ENCODE measurements at regions not wholly inside any gene's neighbourhood (a gene's known extent, or its start where the extent isn't known, plus 50 kb on each side); places are given as distances from the start of the nearest gene placed in this dataset.

GRCh38 chr1:187477103-187477502, 648.4 kb downstream of the PLA2G4A start:
- no peak for TF ChIP-seq CTCF (IDR thresholded peaks at IDR 0.05)
- TF ChIP-seq POLR2A (IDR thresholded peaks at IDR 0.05): no peak
